RWPE2 (cell line): ENCODE measurements at regions not wholly inside any gene's neighbourhood (a gene's known extent, or its start where the extent isn't known, plus 50 kb on each side); places are given as distances from the start of the nearest gene placed in this dataset.

ENCODE experiments used
- ATAC-seq: fragments of 200-7000 bp; cut with Tn5 transposase; 3 replicates; pipeline ENCODE4 v1.9.1; 2021; ENCODE audit warnings: low read depth
- DNase-seq: peaks from one replicate; pipeline ENCODE4 v3.0.0-alpha.2; 2020; ENCODE audit warnings: low spot score
- H3K27ac ChIP-seq: fragments of 450-650 bp; 2 replicates; pipeline ENCODE4 v1.5.1; 2017; ENCODE audit warnings: mild to moderate bottlenecking; ENCODE audit not compliant: poor library complexity, severe bottlenecking
- H3K27me3 ChIP-seq: fragments of 250-450 bp; sonication (Bioruptor Pico); 2 replicates; pipeline ENCODE4 v1.5.1; 2021; ENCODE audit warnings: mild to moderate bottlenecking, moderate library complexity; ENCODE audit not compliant: insufficient read depth, poor library complexity, severe bottlenecking
- H3K36me3 ChIP-seq: fragments of 250-450 bp; sonication (Bioruptor Pico); 2 replicates; pipeline ENCODE4 v1.5.1; 2020; ENCODE audit warnings: low read depth, mild to moderate bottlenecking, moderate library complexity
- H3K4me1 ChIP-seq: fragments of 250-450 bp; sonication (Bioruptor Pico); 2 replicates; pipeline ENCODE4 v1.5.1; 2021; ENCODE audit warnings: mild to moderate bottlenecking, moderate library complexity; ENCODE audit not compliant: insufficient read depth, poor library complexity, severe bottlenecking
- H3K4me3 ChIP-seq: fragments of 250-450 bp; sonication (Bioruptor Pico); 2 replicates; pipeline ENCODE4 v1.5.1; 2021; ENCODE audit warnings: mild to moderate bottlenecking, moderate library complexity; ENCODE audit not compliant: severe bottlenecking
- H3K9me3 ChIP-seq: fragments of 250-450 bp; sonication (Bioruptor Pico); 2 replicates; pipeline ENCODE4 v1.5.1; 2021; ENCODE audit warnings: mild to moderate bottlenecking, moderate library complexity; ENCODE audit not compliant: severe bottlenecking
- TF ChIP-seq, protein P1 (sequence below): fragments of 450-650 bp; IDR thresholded peaks from one replicate; pipeline ENCODE4 v1.5.1; 2017; ENCODE audit warnings: mild to moderate bottlenecking, moderate library complexity; ENCODE audit not compliant: poor library complexity, severe bottlenecking

DNA sequence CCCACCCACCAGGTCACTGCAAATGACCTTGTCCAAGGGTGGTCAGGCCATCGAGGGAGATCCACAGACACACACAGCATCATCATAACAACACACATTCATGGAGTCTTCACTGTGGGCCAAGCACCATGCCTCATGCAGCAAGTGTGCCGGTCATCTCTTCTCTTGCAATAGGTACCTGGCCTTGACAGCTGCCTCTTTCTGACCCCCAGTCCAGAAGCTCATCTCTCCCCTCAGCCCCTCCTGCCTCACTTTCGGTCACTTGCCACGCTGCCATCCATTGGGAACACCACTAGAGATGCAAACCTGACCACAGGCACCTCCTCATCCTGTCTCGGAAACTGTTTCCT is 75.9 kb downstream of the OAT start:
- no peaks in the 10 kb centered on the region for H3K9me3 ChIP-seq

DNA sequence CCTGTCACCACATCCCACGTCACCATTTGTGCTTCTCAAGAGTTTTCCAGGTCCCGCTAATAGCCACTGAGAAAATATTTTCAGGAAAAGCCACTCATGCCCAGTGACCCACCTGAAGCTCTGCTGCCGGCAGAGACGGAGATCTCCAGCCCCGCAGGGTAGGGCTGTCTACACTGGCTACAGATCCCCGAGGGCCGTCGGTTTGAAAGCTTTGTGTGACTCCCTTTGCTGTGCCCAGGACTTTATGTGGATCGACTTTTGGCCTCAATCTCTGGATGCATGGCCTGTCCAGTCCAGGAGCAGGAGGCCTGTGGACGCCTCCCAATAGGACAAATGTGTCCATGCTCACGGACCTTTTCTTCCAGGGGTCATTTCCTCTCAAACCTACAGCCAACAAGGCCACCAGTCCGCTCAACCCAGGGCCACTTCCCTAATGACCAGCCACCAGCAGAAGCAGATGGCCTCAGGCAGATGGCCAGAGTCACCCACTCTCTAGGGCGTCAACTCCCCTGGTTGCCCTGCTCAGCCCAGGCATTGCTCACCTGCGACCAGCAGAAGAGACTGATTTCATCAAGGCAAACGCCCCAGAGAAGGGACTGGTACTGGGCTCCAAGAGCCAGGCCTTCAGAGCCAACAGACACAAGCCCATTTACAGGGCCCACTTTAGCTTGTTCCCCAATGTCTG is 76.4 kb downstream of the OAT start:
- ATAC-seq (no peak), DNase-seq (no peak)
- H3K36me3 ChIP-seq, result no peaks in the 10 kb centered on the region

More for the DNA sequence above, 75.9 kb downstream of the OAT start:
- ATAC-seq (no peak), DNase-seq (no peak)
- TF ChIP-seq, protein P1, sequence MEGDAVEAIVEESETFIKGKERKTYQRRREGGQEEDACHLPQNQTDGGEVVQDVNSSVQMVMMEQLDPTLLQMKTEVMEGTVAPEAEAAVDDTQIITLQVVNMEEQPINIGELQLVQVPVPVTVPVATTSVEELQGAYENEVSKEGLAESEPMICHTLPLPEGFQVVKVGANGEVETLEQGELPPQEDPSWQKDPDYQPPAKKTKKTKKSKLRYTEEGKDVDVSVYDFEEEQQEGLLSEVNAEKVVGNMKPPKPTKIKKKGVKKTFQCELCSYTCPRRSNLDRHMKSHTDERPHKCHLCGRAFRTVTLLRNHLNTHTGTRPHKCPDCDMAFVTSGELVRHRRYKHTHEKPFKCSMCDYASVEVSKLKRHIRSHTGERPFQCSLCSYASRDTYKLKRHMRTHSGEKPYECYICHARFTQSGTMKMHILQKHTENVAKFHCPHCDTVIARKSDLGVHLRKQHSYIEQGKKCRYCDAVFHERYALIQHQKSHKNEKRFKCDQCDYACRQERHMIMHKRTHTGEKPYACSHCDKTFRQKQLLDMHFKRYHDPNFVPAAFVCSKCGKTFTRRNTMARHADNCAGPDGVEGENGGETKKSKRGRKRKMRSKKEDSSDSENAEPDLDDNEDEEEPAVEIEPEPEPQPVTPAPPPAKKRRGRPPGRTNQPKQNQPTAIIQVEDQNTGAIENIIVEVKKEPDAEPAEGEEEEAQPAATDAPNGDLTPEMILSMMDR, result no peak
- Histone ChIP-seq H3K36me3 (no peaks in the 10 kb centered on the region), H3K4me3 (no peak overlapping the region), H3K27ac (no peak overlapping the region), H3K4me1 (peaks cover 16% of the 10 kb centered on the region), H3K27me3 (no peaks in the 10 kb centered on the region)

DNA sequence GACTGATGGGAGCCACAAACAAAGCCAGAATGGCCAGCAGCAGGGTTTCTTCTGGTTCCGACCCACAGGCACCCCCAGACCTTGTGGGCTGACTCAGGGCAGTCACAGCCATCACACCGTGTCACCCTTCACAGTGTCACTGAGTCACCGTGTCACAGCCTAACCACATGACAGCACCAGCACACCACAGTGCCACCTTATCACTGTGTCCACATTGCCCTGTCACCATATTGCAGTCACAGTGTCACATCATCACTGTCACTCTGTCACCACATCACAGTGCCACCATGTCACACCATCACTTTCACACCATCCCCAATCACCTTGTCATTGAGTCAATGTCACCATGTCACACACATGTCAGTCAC is 77.0 kb downstream of the OAT start:
- TF ChIP-seq, protein P1, result no peak
- Histone ChIP-seq H3K27me3 (no peaks in the 10 kb centered on the region), H3K27ac (peak overlapping the region; percentile 41), H3K4me1 (peaks cover 16% of the 10 kb centered on the region), H3K9me3 (no peaks in the 10 kb centered on the region), H3K4me3 (no peak overlapping the region), H3K36me3 (no peaks in the 10 kb centered on the region)
- ATAC-seq (no peak), DNase-seq (no peak)

More for the DNA sequence above, 76.4 kb downstream of the OAT start:
- H3K4me3 ChIP-seq, result no peak overlapping the region
- H3K27ac ChIP-seq, result peak overlapping the region; percentile 41
- TF ChIP-seq, protein P1, result no peak
- no peaks in the 10 kb centered on the region for H3K27me3 ChIP-seq
- peaks cover 16% of the 10 kb centered on the region for H3K4me1 ChIP-seq
- H3K9me3 ChIP-seq, result no peaks in the 10 kb centered on the region

DNA sequence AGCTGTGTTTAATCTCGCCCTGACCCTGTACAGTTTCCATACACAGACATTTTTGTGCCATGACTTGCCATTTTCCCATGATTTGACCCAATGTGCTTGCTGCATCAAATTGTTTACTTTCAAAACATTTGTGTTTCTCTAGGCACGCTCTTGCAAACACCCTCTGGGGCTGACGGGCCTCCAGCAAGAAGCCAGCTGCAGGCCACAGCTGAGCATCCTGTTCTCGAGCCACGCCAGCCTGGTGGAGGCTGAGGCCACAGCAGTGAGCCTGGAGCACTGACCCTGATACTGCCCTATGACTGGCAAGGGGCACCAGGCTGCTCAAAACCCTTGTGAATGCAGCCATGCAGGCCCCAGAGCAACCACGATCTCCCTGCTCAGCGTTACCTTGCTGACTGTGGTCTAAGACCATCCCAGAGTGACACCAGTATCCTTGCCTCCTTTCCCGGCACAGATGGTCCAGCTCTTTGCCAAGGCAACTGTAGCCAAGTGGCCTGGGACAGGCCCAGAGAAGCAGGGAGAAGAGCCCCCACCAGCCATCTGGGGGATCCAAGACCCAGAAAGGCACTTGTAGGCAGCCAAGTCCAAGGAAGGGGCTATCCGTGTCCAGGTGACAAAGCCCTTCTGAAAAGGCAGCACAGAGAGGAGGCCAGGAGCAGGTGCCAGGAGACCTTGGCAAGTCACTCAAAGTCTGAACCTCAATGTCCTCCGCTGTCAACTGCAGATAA is 78.5 kb downstream of the OAT start:
- Histone ChIP-seq H3K27me3 (no peaks in the 10 kb centered on the region), H3K36me3 (no peaks in the 10 kb centered on the region), H3K4me3 (no peak overlapping the region), H3K27ac (peak overlapping the region; percentile 41), H3K4me1 (peaks cover 16% of the 10 kb centered on the region), H3K9me3 (no peaks in the 10 kb centered on the region)
- peak; percentile 44 for DNase-seq
- TF ChIP-seq, protein P1, result no peak
- ATAC-seq, result no peak
